HG03159 (cell line): ENCODE measurements at regions not wholly inside any gene's neighbourhood (a gene's known extent, or its start where the extent isn't known, plus 50 kb on each side); places are given as distances from the start of the nearest gene placed in this dataset.

Experiments
- ATAC-seq: cut with Tn5 transposase; IDR thresholded peaks from one replicate; pipeline ENCODE4 v1.9.1; 2021; ENCODE audit warnings: mild to moderate bottlenecking, moderate library complexity; ENCODE audit not compliant: unreplicated experiment

- ATAC-seq: no peak
Observed at GRCh38 chr12:105834496-105834895, 304.3 kb downstream of the NUAK1 start.

GRCh38 chr12:105835580-105836241, 303.0 kb downstream of the NUAK1 start:
- ATAC-seq: no peak

GRCh38 chr12:105836242-105836622, 302.5 kb downstream of the NUAK1 start:
- no peak for ATAC-seq

GRCh38 chr12:105839629-105840127, 299.1 kb downstream of the NUAK1 start:
- ATAC-seq: no peak

DNA sequence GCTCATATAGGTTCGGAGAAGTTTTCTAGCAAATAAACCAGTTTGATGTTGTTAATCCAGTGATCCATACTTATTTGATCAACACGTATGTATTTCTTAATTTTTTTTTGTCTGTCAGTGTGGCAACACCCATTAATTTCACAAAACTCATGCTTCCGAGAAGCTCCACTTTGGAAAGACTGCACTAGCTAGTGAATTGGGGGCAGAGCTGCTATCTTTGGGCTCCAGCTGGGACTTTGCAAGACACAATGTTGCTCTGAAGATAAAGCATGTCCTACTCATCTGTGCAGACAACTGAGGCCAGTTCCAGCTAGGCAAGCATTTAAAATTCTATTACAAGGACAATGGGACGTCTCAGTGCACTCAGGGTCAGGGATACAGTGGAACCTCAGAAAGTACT, 298.4 kb downstream of the NUAK1 start:
- ATAC-seq: no peak

GRCh38 chr12:105841840-105842239, 296.9 kb downstream of the NUAK1 start:
- no peak for ATAC-seq

DNA sequence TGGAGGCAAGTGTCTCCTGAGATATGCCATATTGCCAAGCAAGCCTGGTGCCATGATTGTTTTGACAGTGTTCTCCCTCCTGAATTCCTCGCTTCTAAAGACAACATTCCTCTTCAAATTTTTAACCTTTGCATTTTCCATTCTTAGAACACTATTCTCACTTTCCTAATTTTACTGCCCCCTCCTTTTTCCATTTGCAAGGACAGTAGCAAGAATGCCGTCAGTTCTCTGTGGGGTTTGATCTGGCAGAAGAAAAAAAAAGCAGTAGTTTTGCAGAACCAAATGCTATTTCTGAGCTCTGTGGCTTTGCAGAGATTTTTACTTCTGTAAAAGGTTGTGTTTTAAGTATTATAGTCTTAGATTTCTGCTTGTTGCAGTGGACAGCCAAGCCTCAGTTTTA, 295.2 kb downstream of the NUAK1 start:
- ATAC-seq: no peak

GRCh38 chr12:105843986-105844760, 294.6 kb downstream of the NUAK1 start:
- no peak for ATAC-seq

- no peak for ATAC-seq
Observed at GRCh38 chr12:105846331-105846730, 292.4 kb downstream of the NUAK1 start.

DNA sequence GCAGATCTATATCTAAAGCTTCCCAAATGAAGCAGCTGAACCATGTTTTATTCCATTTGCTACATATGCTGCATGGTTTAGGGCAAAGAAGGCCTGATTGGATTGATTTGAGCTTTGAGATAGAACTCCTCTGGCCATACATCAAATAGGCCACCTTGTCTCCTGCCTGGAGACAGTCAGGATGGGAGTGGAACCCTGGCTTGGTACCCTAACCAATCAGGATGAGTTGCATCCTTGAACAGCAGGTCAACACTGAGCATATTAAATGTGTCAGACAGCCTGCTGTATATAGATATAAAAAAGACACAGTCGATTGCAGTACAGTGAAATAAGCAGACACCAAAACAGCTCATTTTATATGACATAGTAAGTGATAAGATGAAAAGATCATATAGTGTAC, 291.7 kb downstream of the NUAK1 start:
- ATAC-seq: no peak

- no peak for ATAC-seq
Observed at GRCh38 chr12:105848286-105848685, 290.5 kb downstream of the NUAK1 start.

DNA sequence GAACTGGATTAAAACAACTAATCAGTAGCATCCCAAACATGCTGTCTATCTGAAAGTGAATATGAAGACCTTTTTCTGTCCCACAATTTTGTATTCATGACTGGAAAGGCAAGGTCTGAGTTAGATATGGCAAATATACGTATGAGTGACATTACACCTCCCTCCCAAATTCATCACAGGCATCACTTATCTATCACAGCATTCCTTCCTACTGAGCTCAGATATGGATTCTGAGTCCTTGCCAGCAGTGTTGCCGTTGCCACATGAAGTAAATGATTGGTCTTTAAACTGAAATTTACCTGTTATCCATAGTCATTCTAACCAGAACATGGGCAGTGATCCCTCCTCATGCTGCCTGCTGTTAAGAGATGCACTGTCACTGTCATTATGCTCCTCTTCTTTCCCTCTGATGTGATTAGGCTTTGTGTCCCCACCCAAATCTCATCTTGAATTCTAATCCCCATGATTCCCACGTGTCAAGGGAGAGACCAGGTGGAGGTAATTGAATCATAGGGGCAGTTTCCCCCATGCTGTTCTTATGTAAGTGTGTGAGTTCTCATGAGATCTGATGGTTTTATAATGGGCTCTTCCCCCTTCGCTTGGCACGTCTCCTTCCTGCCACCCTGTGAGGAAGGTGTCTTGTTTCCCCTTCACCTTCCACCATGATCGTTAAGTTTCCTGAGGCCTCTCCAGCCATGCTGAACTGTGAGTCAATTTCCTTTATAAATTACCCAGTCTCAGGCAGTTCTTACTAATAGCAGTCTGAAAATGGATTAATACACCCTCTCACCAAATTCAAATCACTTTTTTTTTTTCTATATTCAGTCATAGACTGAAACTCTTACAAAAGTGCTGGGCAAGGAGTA, 288.4 kb downstream of the NUAK1 start:
- no peak for ATAC-seq

DNA sequence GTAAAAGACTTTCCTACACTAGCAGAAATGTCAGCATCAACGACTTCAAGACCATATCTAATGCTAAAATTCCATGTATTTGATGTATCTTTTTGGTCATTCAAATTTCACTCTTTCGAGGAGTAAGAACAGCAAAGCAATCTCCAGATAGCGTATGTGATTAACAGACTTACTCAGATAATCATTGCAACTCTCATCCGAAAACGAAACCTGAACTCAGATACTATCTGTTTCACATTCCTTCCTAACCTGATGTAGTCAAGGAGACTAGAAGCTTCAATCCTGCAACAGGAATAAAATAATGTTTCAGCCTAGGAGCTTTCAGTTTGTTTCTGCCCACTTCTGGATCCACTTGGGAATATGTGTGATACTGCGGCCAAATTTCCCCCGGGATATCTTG, 286.3 kb downstream of the NUAK1 start:
- ATAC-seq: no peak

DNA sequence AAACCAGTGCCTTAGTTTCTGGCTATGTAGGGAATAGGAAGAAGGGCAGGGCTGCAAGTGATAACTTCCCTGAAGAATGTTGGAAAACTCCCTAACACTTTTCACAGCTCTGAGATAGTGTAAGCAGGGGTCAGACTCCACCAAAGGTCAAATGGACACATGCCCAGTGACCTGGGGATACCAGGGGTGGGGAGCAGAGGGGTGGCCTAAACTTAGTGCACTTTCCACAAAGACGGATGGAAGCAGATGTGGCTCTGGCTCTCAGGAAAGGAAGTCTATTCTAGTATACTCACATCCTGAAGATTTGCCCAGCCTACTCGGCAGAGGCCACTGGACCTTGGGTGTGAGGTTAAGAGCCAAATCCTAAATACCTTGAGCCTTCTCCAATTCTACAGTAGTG, 285.8 kb downstream of the NUAK1 start:
- no peak for ATAC-seq

- no peak for ATAC-seq
Observed at GRCh38 chr12:105854071-105854470, 284.7 kb downstream of the NUAK1 start.

GRCh38 chr12:105855361-105856047, 283.2 kb downstream of the NUAK1 start:
- ATAC-seq: no peak

DNA sequence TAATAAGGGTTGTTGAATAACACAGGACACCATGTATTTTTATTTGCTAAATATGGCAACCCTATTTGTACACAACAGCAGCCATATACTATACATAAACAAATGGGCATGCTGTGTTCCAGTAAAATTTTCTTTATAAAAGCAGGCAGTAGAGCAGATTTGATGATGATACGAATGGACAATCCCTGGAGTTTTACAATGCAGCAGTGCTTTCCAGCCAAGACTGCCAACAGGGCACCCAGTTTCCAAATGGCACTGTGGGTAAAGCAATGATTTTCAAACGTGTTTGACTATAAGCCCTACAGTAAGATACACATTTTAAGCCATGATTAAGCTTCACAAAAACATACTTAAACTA, 282.7 kb downstream of the NUAK1 start:
- ATAC-seq: no peak

DNA sequence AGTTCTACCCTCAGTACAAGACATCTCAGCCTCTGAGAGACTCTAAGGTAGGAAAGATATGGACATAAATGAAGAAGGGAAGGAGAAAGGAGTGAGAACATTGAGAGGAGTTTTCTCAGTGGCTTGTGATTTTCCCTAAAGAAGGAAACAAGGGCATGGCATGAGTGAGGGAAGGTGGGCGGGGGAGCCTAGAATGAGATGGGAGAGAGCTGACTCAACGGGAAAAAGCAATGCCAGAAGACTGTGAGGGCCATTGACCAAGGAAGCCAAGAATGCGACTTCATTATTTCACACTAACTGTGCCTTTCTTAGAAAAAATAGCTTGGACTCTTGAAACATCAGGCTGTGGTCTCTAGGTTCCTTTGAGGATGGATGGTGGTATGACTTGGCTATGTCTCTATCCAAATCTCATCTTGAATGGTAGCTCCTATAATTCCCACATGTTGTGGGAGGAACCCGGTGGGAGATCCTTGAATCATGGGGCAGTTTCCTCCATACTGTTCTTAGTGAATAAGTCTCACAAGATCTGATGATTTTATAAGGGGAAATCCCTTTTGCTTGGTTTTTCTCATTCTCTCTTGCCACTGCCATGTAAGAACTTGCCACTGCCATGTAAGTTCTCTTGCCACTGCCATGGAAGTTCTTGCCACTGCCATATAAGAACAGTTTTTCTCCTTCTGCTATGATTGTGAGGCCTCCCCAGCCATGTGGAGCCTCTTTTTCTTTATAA, 279.6 kb downstream of the NUAK1 start:
- no peak for ATAC-seq

DNA sequence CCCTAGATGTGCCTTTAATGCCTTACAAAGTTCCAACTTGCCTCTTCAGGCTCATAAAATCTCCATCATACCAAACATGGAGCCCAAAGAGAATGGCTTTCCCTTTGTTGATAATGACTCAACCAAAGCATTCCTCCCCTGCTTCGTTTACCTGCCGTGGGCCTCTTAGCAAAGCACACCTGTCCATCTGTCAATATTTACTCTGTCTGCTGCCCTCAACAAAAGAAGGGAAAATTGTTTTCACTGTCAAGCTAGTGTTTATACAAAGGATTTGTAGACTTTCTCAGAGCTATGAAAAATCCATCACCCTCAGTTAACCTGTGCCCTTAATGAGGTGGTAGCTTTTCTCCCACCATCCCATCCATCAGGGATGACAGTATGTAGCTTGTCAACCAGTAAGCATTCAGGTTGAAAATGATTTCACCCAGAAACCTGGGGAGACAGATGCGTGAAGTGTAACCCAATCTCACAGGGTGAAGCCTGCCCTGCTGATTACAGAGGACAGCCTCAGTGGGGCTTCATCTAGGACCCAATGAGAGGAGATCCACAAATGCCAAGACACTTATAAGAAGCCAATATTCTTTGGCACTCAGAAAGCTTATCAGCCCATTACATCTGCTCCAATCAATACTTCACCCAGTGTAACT, 278.1 kb downstream of the NUAK1 start:
- no peak for ATAC-seq

GRCh38 chr12:105861227-105861626, 277.5 kb downstream of the NUAK1 start:
- no peak for ATAC-seq
